ENCODE measurements at regions not wholly inside any gene's neighbourhood (a gene's known extent, or its start where the extent isn't known, plus 50 kb on each side); places are given as distances from the start of the nearest gene placed in this dataset.

GRCh38 chr2:12910431-12910830, 193.7 kb downstream of the TRIB2 start:
- Mint-ChIP-seq H3K4me1 (no peaks in the 10 kb centered on the region), H3K27ac (no peak overlapping the region), H3K9me3 (no peaks in the 10 kb centered on the region), H3K36me3 (no peaks in the 10 kb centered on the region), H3K27me3 (ENCODE audit: low read depth in 2 of 2) (peaks cover 9 to 19% of the 10 kb centered on the region in 2 donors), H3K4me3 (no peak overlapping the region)
- TF ChIP-seq, protein P1, sequence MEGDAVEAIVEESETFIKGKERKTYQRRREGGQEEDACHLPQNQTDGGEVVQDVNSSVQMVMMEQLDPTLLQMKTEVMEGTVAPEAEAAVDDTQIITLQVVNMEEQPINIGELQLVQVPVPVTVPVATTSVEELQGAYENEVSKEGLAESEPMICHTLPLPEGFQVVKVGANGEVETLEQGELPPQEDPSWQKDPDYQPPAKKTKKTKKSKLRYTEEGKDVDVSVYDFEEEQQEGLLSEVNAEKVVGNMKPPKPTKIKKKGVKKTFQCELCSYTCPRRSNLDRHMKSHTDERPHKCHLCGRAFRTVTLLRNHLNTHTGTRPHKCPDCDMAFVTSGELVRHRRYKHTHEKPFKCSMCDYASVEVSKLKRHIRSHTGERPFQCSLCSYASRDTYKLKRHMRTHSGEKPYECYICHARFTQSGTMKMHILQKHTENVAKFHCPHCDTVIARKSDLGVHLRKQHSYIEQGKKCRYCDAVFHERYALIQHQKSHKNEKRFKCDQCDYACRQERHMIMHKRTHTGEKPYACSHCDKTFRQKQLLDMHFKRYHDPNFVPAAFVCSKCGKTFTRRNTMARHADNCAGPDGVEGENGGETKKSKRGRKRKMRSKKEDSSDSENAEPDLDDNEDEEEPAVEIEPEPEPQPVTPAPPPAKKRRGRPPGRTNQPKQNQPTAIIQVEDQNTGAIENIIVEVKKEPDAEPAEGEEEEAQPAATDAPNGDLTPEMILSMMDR (IDR thresholded peaks at IDR 0.05): no peak
- Histone ChIP-seq H3K27me3 (ENCODE audit: control insufficient read depth, insufficient read depth, low read length) (peaks cover 2% of the 10 kb centered on the region), H3K9me3 (ENCODE audit: control insufficient read depth, insufficient read depth, low read length) (no peaks in the 10 kb centered on the region), H3K27ac (ENCODE audit: low read length) (no peak overlapping the region), H3K36me3 (ENCODE audit: control insufficient read depth, insufficient read depth, low read length) (no peaks in the 10 kb centered on the region), H3K4me3 (ENCODE audit: low read length) (no peak overlapping the region), H3K4me1 (ENCODE audit: control insufficient read depth, insufficient read depth, low read length) (no peaks in the 10 kb centered on the region)
- no peak for DNase-seq
- intact Hi-C loops (cut with micrococcal nuclease): no loop called here
- WGBS (ENCODE audit: insufficient coverage): 86% methylated on average over 2 of the region's 2 CpGs
- no peak for ATAC-seq

DNA sequence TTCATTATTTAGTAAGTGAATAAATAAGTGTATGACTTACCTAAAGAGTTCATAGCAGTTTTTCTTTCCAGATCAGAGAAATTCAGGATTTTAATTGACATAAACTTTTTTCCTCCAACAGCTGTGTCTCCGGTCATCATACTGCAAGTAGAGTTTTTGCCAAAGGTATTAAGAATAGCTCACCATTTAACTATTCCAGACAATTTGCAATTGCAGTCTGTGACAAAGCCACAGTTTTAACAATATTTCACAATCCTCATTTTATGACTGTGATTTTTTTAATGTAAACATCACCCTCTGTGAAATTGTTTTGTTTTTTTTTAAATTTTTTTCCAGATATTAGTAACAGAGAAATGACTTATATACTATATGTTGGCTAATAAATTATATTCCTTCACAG, 199.1 kb downstream of the TRIB2 start:
- Histone ChIP-seq H3K4me3 (ENCODE audit: low read length) (no peak overlapping the region), H3K4me1 (ENCODE audit: control insufficient read depth, insufficient read depth, low read length) (no peaks in the 10 kb centered on the region), H3K36me3 (ENCODE audit: control insufficient read depth, insufficient read depth, low read length) (no peaks in the 10 kb centered on the region), H3K27me3 (ENCODE audit: control insufficient read depth, insufficient read depth, low read length) (peaks cover 2% of the 10 kb centered on the region), H3K9me3 (ENCODE audit: control insufficient read depth, insufficient read depth, low read length) (no peaks in the 10 kb centered on the region), H3K27ac (ENCODE audit: low read length) (no peak overlapping the region)
- TF ChIP-seq, protein P1 (IDR thresholded peaks at IDR 0.05): no peak
- peaks cover 12 to 19% of the 10 kb centered on the region in 2 donors for H3K27me3 Mint-ChIP-seq (ENCODE audit: low read depth in 2 of 2)
- no peaks in the 10 kb centered on the region for H3K36me3 Mint-ChIP-seq
- H3K27ac Mint-ChIP-seq: no peak overlapping the region
- no peaks in the 10 kb centered on the region for H3K4me1 Mint-ChIP-seq
- H3K9me3 Mint-ChIP-seq: no peaks in the 10 kb centered on the region
- DNase-seq: no peak
- no peak for ATAC-seq
- no peak overlapping the region for H3K4me3 Mint-ChIP-seq
- intact Hi-C loops (cut with micrococcal nuclease): no loop called here
- WGBS (ENCODE audit: insufficient coverage): 100% methylated on average over 1 of the region's 1 CpG

DNA sequence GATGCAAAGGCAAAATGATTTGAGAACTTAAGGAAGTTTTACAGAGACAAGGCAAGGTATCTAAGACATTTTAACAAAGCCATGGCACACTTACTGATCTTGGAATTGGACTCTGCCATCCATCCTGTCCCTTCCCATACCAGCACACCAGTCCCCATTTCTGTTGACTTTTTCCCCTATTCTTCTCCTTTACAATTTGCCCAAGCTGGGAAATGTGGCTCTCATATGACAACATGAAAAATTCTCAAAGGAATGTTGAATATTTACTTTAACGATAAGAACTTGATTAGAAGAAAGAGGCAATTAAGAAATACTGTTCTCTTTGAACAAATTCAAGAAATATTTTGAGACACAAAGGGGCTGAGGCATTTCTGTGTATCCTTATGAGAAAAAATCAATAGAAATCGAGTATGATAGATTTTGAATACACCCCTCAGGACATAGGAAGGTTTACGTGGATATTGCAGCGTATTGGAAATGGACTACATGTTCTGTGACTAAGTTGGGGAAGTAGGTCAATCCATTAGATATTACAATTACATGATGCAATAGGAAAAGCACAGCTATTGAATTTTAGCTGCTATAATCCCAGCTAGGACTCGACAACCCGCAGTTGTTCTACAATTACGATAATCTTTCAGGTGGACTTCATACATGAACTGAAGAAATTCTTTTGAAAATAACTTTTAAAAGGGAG, 201.6 kb downstream of the TRIB2 start:
- no peak overlapping the region for H3K4me3 ChIP-seq (ENCODE audit: low read length)
- no peak overlapping the region for H3K27ac ChIP-seq (ENCODE audit: low read length)
- H3K4me1 ChIP-seq (ENCODE audit: control insufficient read depth, insufficient read depth, low read length): no peaks in the 10 kb centered on the region
- H3K27me3 Mint-ChIP-seq (ENCODE audit: low read depth in 2 of 2): peaks cover 5 to 8% of the 10 kb centered on the region in 2 donors
- no peaks in the 10 kb centered on the region for H3K9me3 Mint-ChIP-seq
- DNase-seq: no peak
- ATAC-seq: no peak
- no peaks in the 10 kb centered on the region for H3K27me3 ChIP-seq (ENCODE audit: control insufficient read depth, insufficient read depth, low read length)
- no peaks in the 10 kb centered on the region for H3K36me3 Mint-ChIP-seq
- intact Hi-C loops (cut with micrococcal nuclease): no loop called here
- H3K9me3 ChIP-seq (ENCODE audit: control insufficient read depth, insufficient read depth, low read length): no peaks in the 10 kb centered on the region
- H3K36me3 ChIP-seq (ENCODE audit: control insufficient read depth, insufficient read depth, low read length): no peaks in the 10 kb centered on the region
- TF ChIP-seq, protein P1 (IDR thresholded peaks at IDR 0.05): no peak
- H3K27ac Mint-ChIP-seq: no peak overlapping the region
- H3K4me3 Mint-ChIP-seq: no peak overlapping the region
- H3K4me1 Mint-ChIP-seq: no peaks in the 10 kb centered on the region
- 97% methylated on average over 7 of the region's 7 CpGs for WGBS (ENCODE audit: insufficient coverage)

All from natural killer cell (primary cell).